Hepatocyte (in vitro differentiated cells): ENCODE measurements at regions not wholly inside any gene's neighbourhood (a gene's known extent, or its start where the extent isn't known, plus 50 kb on each side); places are given as distances from the start of the nearest gene placed in this dataset. TPM values are rescaled to one million over a fixed set of nuclear protein-coding genes. Genes with fewer than 3 reads are reported as not detected.

Source experiments
- DNase-seq: peaks from one replicate; pipeline ENCODE4 v3.0.0-alpha.2; 2016; ENCODE audit warnings: low spot score
- H2AFZ ChIP-seq: fragments of 200-600 bp; sonication (generic); 2 replicates; pipeline ENCODE4 v1.6.0; 2016; ENCODE audit warnings: antibody characterized with exemption, mild to moderate bottlenecking
- H3K27ac ChIP-seq: fragments of 200-600 bp; sonication (generic); 2 replicates; pipeline ENCODE4 v1.5.1; 2016; ENCODE audit warnings: mild to moderate bottlenecking
- H3K27me3 ChIP-seq: fragments of 200-600 bp; sonication (generic); 2 replicates; pipeline ENCODE4 v1.6.1; 2016
- H3K36me3 ChIP-seq: fragments of 200-600 bp; sonication (generic); replicated peaks from 2 replicates; pipeline ENCODE4 v1.5.1; 2016; ENCODE audit warnings: low read depth; ENCODE audit not compliant: insufficient read depth
- H3K4me1 ChIP-seq: fragments of 200-600 bp; sonication (generic); 2 replicates; pipeline ENCODE4 v1.5.1; 2016; ENCODE audit warnings: mild to moderate bottlenecking, moderate library complexity; ENCODE audit not compliant: insufficient read depth
- H3K4me2 ChIP-seq: fragments of 200-600 bp; sonication (generic); 2 replicates; pipeline ENCODE4 v1.6.0; 2016
- H3K4me3 ChIP-seq: fragments of 200-600 bp; sonication (generic); 2 replicates; pipeline ENCODE4 v1.5.1; 2016; ENCODE audit warnings: mild to moderate bottlenecking
- H3K79me2 ChIP-seq: fragments of 200-600 bp; sonication (generic); 2 replicates; pipeline ENCODE4 v1.6.0; 2017; ENCODE audit warnings: mild to moderate bottlenecking
- H3K9me2 ChIP-seq: fragments of 200-600 bp; sonication (generic); replicated peaks from 2 replicates; pipeline ENCODE4 v1.6.0; 2017; ENCODE audit warnings: mild to moderate bottlenecking; ENCODE audit not compliant: insufficient read depth
- H3K9me3 ChIP-seq: fragments of 200-600 bp; sonication (generic); 2 replicates; pipeline ENCODE4 v1.5.1; 2016; ENCODE audit warnings: low read depth, mild to moderate bottlenecking
- H4K20me1 ChIP-seq: fragments of 200-600 bp; sonication (generic); 2 replicates; pipeline ENCODE4 v1.6.0; 2016; ENCODE audit warnings: mild to moderate bottlenecking; ENCODE audit not compliant: insufficient read depth, poor library complexity, severe bottlenecking
- CTCF ChIP-seq: fragments of 200-600 bp; sonication (generic); IDR thresholded peaks from 2 replicates; pipeline ENCODE4 v1.5.1; 2016; ENCODE audit warnings: antibody characterized with exemption, mild to moderate bottlenecking; ENCODE audit not compliant: poor library complexity
- EZH2 ChIP-seq: fragments of 200-600 bp; sonication (generic); IDR thresholded peaks from 2 replicates; pipeline ENCODE4 v1.6.1; 2016; ENCODE audit warnings: antibody characterized with exemption, mild to moderate bottlenecking, borderline replicate concordance
- EZH2phosphoT487 ChIP-seq: fragments of 200-600 bp; sonication (generic); IDR thresholded peaks from one replicate; pipeline ENCODE4 v1.6.1; 2018; ENCODE audit warnings: antibody characterized with exemption, mild to moderate bottlenecking, low read depth, moderate library complexity; ENCODE audit not compliant: unreplicated experiment, severe bottlenecking
- WGBS: methylation state at CpG from one replicate; pipeline ENCODE4 v1.1.6; 2016; ENCODE audit warnings: low lambda C conversion rate; ENCODE audit errors: missing lambda C conversion rate; 5-methylcytosine and 5-hydroxymethylcytosine counted together
- small RNA-seq: library from RNA; depleted of rRNA; stranded (forward); fragments of <200 nt; gene quantifications from one replicate; pipeline ENCODE3, GENCODE V24; 2014

GRCh38 chr2:49219741-49220140, 65.4 kb upstream of the FSHR start:
- TF ChIP-seq EZH2phosphoT487 (no peak), EZH2 (no peak), CTCF (no peak)
- Histone ChIP-seq H3K4me3 (no peak overlapping the region), H2AFZ (no peak overlapping the region), H3K27ac (no peak overlapping the region), H3K79me2 (no peaks in the 10 kb centered on the region), H3K36me3 (no peaks in the 10 kb centered on the region), H3K27me3 (no peaks in the 10 kb centered on the region), H3K9me3 (no peaks in the 10 kb centered on the region), H4K20me1 (no peaks in the 10 kb centered on the region), H3K4me1 (no peaks in the 10 kb centered on the region), H3K9me2 (no peaks in the 10 kb centered on the region), H3K4me2 (no peak overlapping the region)
- DNase-seq, result no peak
- 93% methylated on average over 1 of the region's 1 CpG for WGBS

- no peaks in the 10 kb centered on the region for H3K27me3 ChIP-seq
- H3K9me3 ChIP-seq, result no peaks in the 10 kb centered on the region
- H3K4me2 ChIP-seq, result no peak overlapping the region
- H3K79me2 ChIP-seq, result no peaks in the 10 kb centered on the region
- no peak overlapping the region for H3K4me3 ChIP-seq
- no peak overlapping the region for H3K27ac ChIP-seq
- WGBS, result 82% methylated on average over 10 of the region's 10 CpGs
- H3K9me2 ChIP-seq, result no peaks in the 10 kb centered on the region
- H4K20me1 ChIP-seq, result no peaks in the 10 kb centered on the region
- no peak overlapping the region for H2AFZ ChIP-seq
- H3K36me3 ChIP-seq, result no peaks in the 10 kb centered on the region
- TF ChIP-seq EZH2phosphoT487, result no peak
- no peak for TF ChIP-seq CTCF
- no peak for TF ChIP-seq EZH2
- H3K4me1 ChIP-seq, result no peaks in the 10 kb centered on the region
- DNase-seq, result peak; percentile 17
Observed at GRCh38 chr2:49210191-49210590, 55.9 kb upstream of the FSHR start.

GRCh38 chr2:49207204-49207603, 52.9 kb upstream of the FSHR start:
- Histone ChIP-seq H3K4me2 (no peak overlapping the region), H3K79me2 (no peaks in the 10 kb centered on the region), H4K20me1 (no peaks in the 10 kb centered on the region), H3K4me1 (no peaks in the 10 kb centered on the region), H3K9me2 (no peaks in the 10 kb centered on the region), H3K4me3 (no peak overlapping the region), H3K9me3 (no peaks in the 10 kb centered on the region), H3K36me3 (no peaks in the 10 kb centered on the region), H3K27me3 (no peaks in the 10 kb centered on the region), H2AFZ (no peak overlapping the region), H3K27ac (no peak overlapping the region)
- no peak for DNase-seq
- WGBS, result 39% methylated on average over 3 of the region's 3 CpGs
- no peak for TF ChIP-seq EZH2phosphoT487
- TF ChIP-seq CTCF, result no peak
- no peak for TF ChIP-seq EZH2

Small RNA genes lying in the stretch of these regions (small RNA-seq; reads per million reads assigned to genes)
- not detected for gene RNU6-439P
